ENCODE measurements at regions not wholly inside any gene's neighbourhood (a gene's known extent, or its start where the extent isn't known, plus 50 kb on each side); places are given as distances from the start of the nearest gene placed in this dataset.
"Not testable (repeated sequence)": the region's sequence is repeated elsewhere in the genome, so short reads cannot be mapped to it uniquely, and the experiment has no call there.

GRCh38 chr4:26209378-26209777 lies 111.4 kb upstream of the RBPJ start:
- H3K4me3 ChIP-seq (ENCODE audit: insufficient read depth, low read depth, low read length, poor library complexity, severe bottlenecking); H3K27me3 ChIP-seq (replicated peaks; ENCODE audit: control insufficient read depth, insufficient read depth, low read length, poor library complexity, severe bottlenecking); DNase-seq; H3K4me1 ChIP-seq (ENCODE audit: control insufficient read depth, insufficient read depth, low read length, poor library complexity, severe bottlenecking); H3K36me3 ChIP-seq (ENCODE audit: control insufficient read depth, insufficient read depth, low read length); H3K9me3 ChIP-seq (ENCODE audit: control insufficient read depth, low read length); H3K27ac ChIP-seq (ENCODE audit: insufficient read depth, low read length, poor library complexity, severe bottlenecking): not testable (repeated sequence)

- Histone ChIP-seq H3K4me1 (ENCODE audit: control insufficient read depth, insufficient read depth, low read length, poor library complexity, severe bottlenecking) (no peaks in the 10 kb centered on the region), H3K36me3 (ENCODE audit: control insufficient read depth, insufficient read depth, low read length) (no peaks in the 10 kb centered on the region), H3K27ac (ENCODE audit: insufficient read depth, low read length, poor library complexity, severe bottlenecking) (no peak overlapping the region), H3K4me3 (ENCODE audit: insufficient read depth, low read depth, low read length, poor library complexity, severe bottlenecking) (no peak overlapping the region), H3K9me3 (ENCODE audit: control insufficient read depth, low read length) (no peaks in the 10 kb centered on the region), H3K27me3 (replicated peaks; ENCODE audit: control insufficient read depth, insufficient read depth, low read length, poor library complexity, severe bottlenecking) (no peaks in the 10 kb centered on the region)
- no peak for DNase-seq
Observed at GRCh38 chr4:26212528-26212927, 108.3 kb upstream of the RBPJ start.

- Histone ChIP-seq H3K4me3 (ENCODE audit: insufficient read depth, low read depth, low read length, poor library complexity, severe bottlenecking) (no peak overlapping the region), H3K27me3 (replicated peaks; ENCODE audit: control insufficient read depth, insufficient read depth, low read length, poor library complexity, severe bottlenecking) (no peaks in the 10 kb centered on the region), H3K9me3 (ENCODE audit: control insufficient read depth, low read length) (no peaks in the 10 kb centered on the region), H3K4me1 (ENCODE audit: control insufficient read depth, insufficient read depth, low read length, poor library complexity, severe bottlenecking) (no peaks in the 10 kb centered on the region), H3K27ac (ENCODE audit: insufficient read depth, low read length, poor library complexity, severe bottlenecking) (no peak overlapping the region), H3K36me3 (ENCODE audit: control insufficient read depth, insufficient read depth, low read length) (no peaks in the 10 kb centered on the region)
- DNase-seq, result no peak
Observed at GRCh38 chr4:26213317-26213716, 107.5 kb upstream of the RBPJ start.

GRCh38 chr4:26214994-26215393 lies 105.8 kb upstream of the RBPJ start:
- Histone ChIP-seq H3K27me3 (replicated peaks; ENCODE audit: control insufficient read depth, insufficient read depth, low read length, poor library complexity, severe bottlenecking) (no peaks in the 10 kb centered on the region), H3K4me3 (ENCODE audit: insufficient read depth, low read depth, low read length, poor library complexity, severe bottlenecking) (no peak overlapping the region), H3K36me3 (ENCODE audit: control insufficient read depth, insufficient read depth, low read length) (no peaks in the 10 kb centered on the region), H3K9me3 (ENCODE audit: control insufficient read depth, low read length) (no peaks in the 10 kb centered on the region), H3K27ac (ENCODE audit: insufficient read depth, low read length, poor library complexity, severe bottlenecking) (no peak overlapping the region), H3K4me1 (ENCODE audit: control insufficient read depth, insufficient read depth, low read length, poor library complexity, severe bottlenecking) (no peaks in the 10 kb centered on the region)
- DNase-seq, result no peak

- no peak for DNase-seq
- Histone ChIP-seq H3K27ac (ENCODE audit: insufficient read depth, low read length, poor library complexity, severe bottlenecking) (no peak overlapping the region), H3K4me1 (ENCODE audit: control insufficient read depth, insufficient read depth, low read length, poor library complexity, severe bottlenecking) (no peaks in the 10 kb centered on the region), H3K4me3 (ENCODE audit: insufficient read depth, low read depth, low read length, poor library complexity, severe bottlenecking) (no peak overlapping the region), H3K27me3 (replicated peaks; ENCODE audit: control insufficient read depth, insufficient read depth, low read length, poor library complexity, severe bottlenecking) (no peaks in the 10 kb centered on the region), H3K9me3 (ENCODE audit: control insufficient read depth, low read length) (no peaks in the 10 kb centered on the region), H3K36me3 (ENCODE audit: control insufficient read depth, insufficient read depth, low read length) (no peaks in the 10 kb centered on the region)
Observed at GRCh38 chr4:26215725-26216124, 105.1 kb upstream of the RBPJ start.

GRCh38 chr4:26217481-26217880 lies 103.3 kb upstream of the RBPJ start:
- H3K4me3 ChIP-seq (ENCODE audit: insufficient read depth, low read depth, low read length, poor library complexity, severe bottlenecking), result no peak overlapping the region
- no peaks in the 10 kb centered on the region for H3K36me3 ChIP-seq (ENCODE audit: control insufficient read depth, insufficient read depth, low read length)
- no peak overlapping the region for H3K27ac ChIP-seq (ENCODE audit: insufficient read depth, low read length, poor library complexity, severe bottlenecking)
- no peaks in the 10 kb centered on the region for H3K27me3 ChIP-seq (replicated peaks; ENCODE audit: control insufficient read depth, insufficient read depth, low read length, poor library complexity, severe bottlenecking)
- H3K9me3 ChIP-seq (ENCODE audit: control insufficient read depth, low read length), result no peaks in the 10 kb centered on the region
- no peaks in the 10 kb centered on the region for H3K4me1 ChIP-seq (ENCODE audit: control insufficient read depth, insufficient read depth, low read length, poor library complexity, severe bottlenecking)
- DNase-seq, result no peak

GRCh38 chr4:26217961-26218676 lies 102.7 kb upstream of the RBPJ start:
- H3K9me3 ChIP-seq (ENCODE audit: control insufficient read depth, low read length), result no peaks in the 10 kb centered on the region
- H3K4me3 ChIP-seq (ENCODE audit: insufficient read depth, low read depth, low read length, poor library complexity, severe bottlenecking), result no peak overlapping the region
- no peak for DNase-seq
- H3K4me1 ChIP-seq (ENCODE audit: control insufficient read depth, insufficient read depth, low read length, poor library complexity, severe bottlenecking), result no peaks in the 10 kb centered on the region
- H3K27ac ChIP-seq (ENCODE audit: insufficient read depth, low read length, poor library complexity, severe bottlenecking), result no peak overlapping the region
- no peaks in the 10 kb centered on the region for H3K27me3 ChIP-seq (replicated peaks; ENCODE audit: control insufficient read depth, insufficient read depth, low read length, poor library complexity, severe bottlenecking)
- no peaks in the 10 kb centered on the region for H3K36me3 ChIP-seq (ENCODE audit: control insufficient read depth, insufficient read depth, low read length)

- no peaks in the 10 kb centered on the region for H3K36me3 ChIP-seq (ENCODE audit: control insufficient read depth, insufficient read depth, low read length)
- no peak overlapping the region for H3K4me3 ChIP-seq (ENCODE audit: insufficient read depth, low read depth, low read length, poor library complexity, severe bottlenecking)
- H3K4me1 ChIP-seq (ENCODE audit: control insufficient read depth, insufficient read depth, low read length, poor library complexity, severe bottlenecking), result no peaks in the 10 kb centered on the region
- no peak overlapping the region for H3K27ac ChIP-seq (ENCODE audit: insufficient read depth, low read length, poor library complexity, severe bottlenecking)
- no peak for DNase-seq
- no peaks in the 10 kb centered on the region for H3K9me3 ChIP-seq (ENCODE audit: control insufficient read depth, low read length)
- no peaks in the 10 kb centered on the region for H3K27me3 ChIP-seq (replicated peaks; ENCODE audit: control insufficient read depth, insufficient read depth, low read length, poor library complexity, severe bottlenecking)
Observed at GRCh38 chr4:26218677-26219605, 101.9 kb upstream of the RBPJ start.

GRCh38 chr4:26220696-26221095 lies 100.1 kb upstream of the RBPJ start:
- no peak for DNase-seq
- Histone ChIP-seq H3K4me3 (ENCODE audit: insufficient read depth, low read depth, low read length, poor library complexity, severe bottlenecking) (no peak overlapping the region), H3K27me3 (replicated peaks; ENCODE audit: control insufficient read depth, insufficient read depth, low read length, poor library complexity, severe bottlenecking) (no peaks in the 10 kb centered on the region), H3K4me1 (ENCODE audit: control insufficient read depth, insufficient read depth, low read length, poor library complexity, severe bottlenecking) (no peaks in the 10 kb centered on the region), H3K9me3 (ENCODE audit: control insufficient read depth, low read length) (no peaks in the 10 kb centered on the region), H3K36me3 (ENCODE audit: control insufficient read depth, insufficient read depth, low read length) (no peaks in the 10 kb centered on the region), H3K27ac (ENCODE audit: insufficient read depth, low read length, poor library complexity, severe bottlenecking) (no peak overlapping the region)

GRCh38 chr4:26223155-26223554 lies 97.7 kb upstream of the RBPJ start:
- Histone ChIP-seq H3K9me3 (ENCODE audit: control insufficient read depth, low read length) (no peaks in the 10 kb centered on the region), H3K36me3 (ENCODE audit: control insufficient read depth, insufficient read depth, low read length) (no peaks in the 10 kb centered on the region), H3K4me1 (ENCODE audit: control insufficient read depth, insufficient read depth, low read length, poor library complexity, severe bottlenecking) (no peaks in the 10 kb centered on the region), H3K27me3 (replicated peaks; ENCODE audit: control insufficient read depth, insufficient read depth, low read length, poor library complexity, severe bottlenecking) (no peaks in the 10 kb centered on the region), H3K27ac (ENCODE audit: insufficient read depth, low read length, poor library complexity, severe bottlenecking) (no peak overlapping the region), H3K4me3 (ENCODE audit: insufficient read depth, low read depth, low read length, poor library complexity, severe bottlenecking) (no peak overlapping the region)
- no peak for DNase-seq

Measured in effector memory CD4-positive, alpha-beta T cell (primary cell).